Nephron progenitor cell (in vitro differentiated cells): ENCODE measurements at regions not wholly inside any gene's neighbourhood (a gene's known extent, or its start where the extent isn't known, plus 50 kb on each side); places are given as distances from the start of the nearest gene placed in this dataset.

ENCODE experiments used
- DNase-seq: peaks from one replicate; pipeline ENCODE4 v3.0.0; 2021
- H3K27ac Mint-ChIP-seq: 2 replicates; pipeline ENCODE4 v1.8.0; 2021; ENCODE audit warnings: mild to moderate bottlenecking, moderate library complexity, mixed read lengths
- H3K27me3 Mint-ChIP-seq: 2 replicates; pipeline ENCODE4 v1.8.0; 2021; ENCODE audit warnings: mild to moderate bottlenecking, low read depth, mixed read lengths; ENCODE audit not compliant: poor library complexity
- H3K36me3 Mint-ChIP-seq: 2 replicates; pipeline ENCODE4 v1.8.0; 2021; ENCODE audit warnings: low read depth, mixed read lengths
- H3K4me1 Mint-ChIP-seq: 2 replicates; pipeline ENCODE4 v1.8.0; 2021; ENCODE audit warnings: mixed read lengths
- H3K4me3 Mint-ChIP-seq: 2 replicates; pipeline ENCODE4 v1.8.0; 2021; ENCODE audit warnings: mild to moderate bottlenecking, moderate library complexity, mixed read lengths
- H3K9me3 Mint-ChIP-seq: 2 replicates; pipeline ENCODE4 v1.8.0; 2021; ENCODE audit warnings: mild to moderate bottlenecking, moderate library complexity, mixed read lengths
- TF ChIP-seq, protein P1 (sequence below): fragments of 200-600 bp; sonication (generic); IDR thresholded peaks from 2 replicates; pipeline ENCODE4 v1.5.0; 2021; ENCODE audit warnings: antibody characterized with exemption

DNA sequence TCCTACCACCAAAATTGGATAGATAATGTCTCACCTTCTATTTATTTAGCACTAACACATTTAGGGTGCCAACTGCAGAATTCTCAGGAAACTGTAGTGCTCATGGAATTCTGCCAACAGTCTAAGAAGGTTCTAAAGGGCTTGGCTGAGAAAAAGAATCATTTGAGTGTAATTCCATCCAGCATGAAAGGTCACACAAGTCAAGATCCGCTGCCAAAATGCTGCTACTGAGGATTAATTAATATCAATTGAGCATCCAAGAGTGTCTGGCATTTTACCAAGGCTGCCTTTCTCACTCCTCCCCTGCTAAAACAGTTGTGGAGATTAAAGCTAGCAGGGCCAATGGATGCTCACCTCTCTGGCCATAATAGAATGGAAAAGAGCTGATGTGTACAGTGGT is 112.7 kb downstream of the FHL5 start:
- no peak for DNase-seq
- H3K27me3 Mint-ChIP-seq = no peaks in the 10 kb centered on the region
- H3K4me1 Mint-ChIP-seq = peaks cover 6% of the 10 kb centered on the region
- H3K9me3 Mint-ChIP-seq = no peaks in the 10 kb centered on the region
- H3K27ac Mint-ChIP-seq = no peak overlapping the region
- H3K36me3 Mint-ChIP-seq = no peaks in the 10 kb centered on the region
- H3K4me3 Mint-ChIP-seq = no peak overlapping the region
- TF ChIP-seq, protein P1, sequence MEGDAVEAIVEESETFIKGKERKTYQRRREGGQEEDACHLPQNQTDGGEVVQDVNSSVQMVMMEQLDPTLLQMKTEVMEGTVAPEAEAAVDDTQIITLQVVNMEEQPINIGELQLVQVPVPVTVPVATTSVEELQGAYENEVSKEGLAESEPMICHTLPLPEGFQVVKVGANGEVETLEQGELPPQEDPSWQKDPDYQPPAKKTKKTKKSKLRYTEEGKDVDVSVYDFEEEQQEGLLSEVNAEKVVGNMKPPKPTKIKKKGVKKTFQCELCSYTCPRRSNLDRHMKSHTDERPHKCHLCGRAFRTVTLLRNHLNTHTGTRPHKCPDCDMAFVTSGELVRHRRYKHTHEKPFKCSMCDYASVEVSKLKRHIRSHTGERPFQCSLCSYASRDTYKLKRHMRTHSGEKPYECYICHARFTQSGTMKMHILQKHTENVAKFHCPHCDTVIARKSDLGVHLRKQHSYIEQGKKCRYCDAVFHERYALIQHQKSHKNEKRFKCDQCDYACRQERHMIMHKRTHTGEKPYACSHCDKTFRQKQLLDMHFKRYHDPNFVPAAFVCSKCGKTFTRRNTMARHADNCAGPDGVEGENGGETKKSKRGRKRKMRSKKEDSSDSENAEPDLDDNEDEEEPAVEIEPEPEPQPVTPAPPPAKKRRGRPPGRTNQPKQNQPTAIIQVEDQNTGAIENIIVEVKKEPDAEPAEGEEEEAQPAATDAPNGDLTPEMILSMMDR = no peak
